ENCODE measurements at regions not wholly inside any gene's neighbourhood (a gene's known extent, or its start where the extent isn't known, plus 50 kb on each side); places are given as distances from the start of the nearest gene placed in this dataset.

- no peak for TF ChIP-seq CTCF (IDR thresholded peaks at IDR 0.05)
- TF ChIP-seq POLR2A (IDR thresholded peaks at IDR 0.05), result no peak
Observed at GRCh38 chr2:186327251-186327868, 158.7 kb upstream of the ZC3H15 start.

Measured in body of pancreas (tissue), 4 donors.